GM21515 (cell line): ENCODE measurements at regions not wholly inside any gene's neighbourhood (a gene's known extent, or its start where the extent isn't known, plus 50 kb on each side); places are given as distances from the start of the nearest gene placed in this dataset.

Experiments
- ATAC-seq: cut with Tn5 transposase; IDR thresholded peaks from one replicate; pipeline ENCODE4 v1.9.1; 2021; ENCODE audit not compliant: unreplicated experiment

DNA sequence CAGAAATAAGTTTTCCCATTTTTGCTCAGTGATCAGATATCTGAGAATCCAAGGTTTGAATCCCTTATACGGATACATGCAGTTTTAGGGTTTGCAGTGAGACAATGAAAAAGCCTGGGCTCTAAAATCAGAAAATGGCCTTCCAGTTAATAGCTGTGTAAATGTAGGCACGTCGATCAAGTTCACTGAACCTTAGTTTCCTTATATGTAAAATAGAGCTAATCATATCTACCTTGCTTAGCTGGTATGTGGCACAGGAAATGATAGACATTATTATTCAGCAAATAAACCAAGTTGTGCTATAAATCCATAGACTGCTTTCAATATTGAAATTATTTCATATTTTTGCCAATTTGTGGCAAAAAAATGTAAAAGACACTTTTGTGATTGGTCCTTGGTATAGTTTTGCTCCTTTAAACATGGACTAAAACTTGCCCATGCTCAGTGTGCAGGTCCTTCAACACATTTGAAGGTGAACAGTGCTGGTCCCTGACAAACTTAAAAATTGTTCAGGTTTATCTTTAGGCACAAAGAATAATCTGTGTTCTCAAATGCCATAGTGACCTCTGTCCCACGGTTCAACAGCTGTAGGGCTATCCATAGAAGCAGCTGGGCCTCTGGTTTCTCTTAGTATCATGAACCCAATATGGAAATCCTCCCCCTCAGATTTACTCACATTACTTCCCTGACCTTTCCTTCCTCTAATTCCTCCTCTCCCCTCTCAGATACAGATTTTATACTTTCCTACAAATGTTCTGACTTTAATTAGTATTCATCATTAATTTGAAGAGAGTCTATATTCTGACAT, 51.0 kb downstream of the CCDC54 start:
- ATAC-seq: no peak

DNA sequence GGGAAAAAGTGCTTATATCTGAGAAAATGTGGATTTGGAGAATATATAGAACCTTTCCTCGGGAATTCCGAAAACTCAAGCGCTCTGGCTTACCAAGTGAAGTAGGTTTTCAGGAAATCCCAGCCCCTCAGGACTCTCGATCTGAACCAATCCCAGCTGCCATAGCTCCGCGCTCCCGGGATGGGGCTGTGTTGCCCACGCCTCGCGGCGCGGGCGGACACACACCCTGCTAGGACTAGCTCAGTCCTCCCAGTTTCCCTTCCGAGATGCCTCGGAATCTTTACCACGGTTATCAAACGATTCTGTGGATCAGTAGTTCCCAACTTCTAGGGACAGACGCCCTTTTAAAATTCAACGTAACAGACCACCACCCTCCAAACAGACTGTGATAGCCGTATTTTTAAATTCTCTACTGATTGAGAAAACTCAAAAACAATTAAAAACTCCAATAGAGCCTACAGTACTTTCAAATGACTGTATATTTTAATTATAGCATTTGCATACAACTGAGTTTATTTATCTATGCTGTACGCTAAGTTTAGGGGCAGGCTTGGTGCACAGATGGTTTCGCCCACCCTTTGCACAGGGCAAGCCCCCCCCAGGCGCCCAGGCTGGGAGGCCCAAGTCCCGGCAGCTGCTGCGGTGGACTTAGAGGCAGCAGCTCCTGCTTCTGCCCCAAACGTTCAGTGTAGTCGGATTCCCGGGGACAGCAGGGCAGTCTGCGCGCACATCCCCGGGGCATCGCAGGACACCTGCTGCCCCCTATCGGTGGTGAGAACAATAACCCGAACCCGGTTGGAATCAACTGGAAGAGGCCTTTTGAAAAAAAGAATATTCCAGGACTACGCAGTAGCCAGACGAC, 52.3 kb downstream of the CCDC54 start:
- ATAC-seq: peak; percentile 43

DNA sequence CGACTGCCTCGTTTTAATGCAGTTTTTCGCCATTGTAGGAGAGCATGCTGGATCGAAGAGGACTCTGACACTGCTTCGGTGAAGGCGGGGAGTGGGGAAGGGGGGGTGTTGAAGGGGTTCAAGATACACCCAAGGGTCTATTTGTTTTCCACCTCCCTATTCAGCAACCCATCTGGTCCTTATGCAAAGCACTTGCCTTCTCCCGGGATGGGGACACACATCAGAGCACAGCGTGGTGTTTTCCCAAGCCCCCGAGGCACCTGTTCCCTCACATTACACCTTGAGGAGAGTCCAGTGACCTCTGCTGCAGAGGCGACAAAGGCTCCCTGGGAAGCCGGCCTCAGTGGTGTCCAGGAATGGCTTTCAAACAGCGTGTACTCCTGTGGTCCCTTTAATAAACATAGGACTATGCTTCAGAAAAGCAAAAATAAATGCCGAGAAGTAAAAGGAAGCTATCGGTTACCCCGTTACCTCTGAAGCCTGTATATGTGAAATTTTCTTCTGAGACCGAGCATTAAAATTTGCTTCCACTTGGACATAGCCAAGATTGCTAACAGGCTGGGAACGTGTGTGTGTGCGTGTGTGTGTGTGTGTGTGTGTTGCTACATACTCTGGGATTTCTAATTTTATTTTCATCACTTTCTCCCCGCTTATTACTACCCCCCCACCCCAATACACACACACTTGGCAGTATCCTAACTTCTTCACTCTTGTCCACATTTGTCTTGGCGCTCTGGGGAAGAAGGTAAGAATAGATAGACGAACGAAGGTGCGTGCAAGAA, 53.2 kb downstream of the CCDC54 start:
- ATAC-seq: no peak

DNA sequence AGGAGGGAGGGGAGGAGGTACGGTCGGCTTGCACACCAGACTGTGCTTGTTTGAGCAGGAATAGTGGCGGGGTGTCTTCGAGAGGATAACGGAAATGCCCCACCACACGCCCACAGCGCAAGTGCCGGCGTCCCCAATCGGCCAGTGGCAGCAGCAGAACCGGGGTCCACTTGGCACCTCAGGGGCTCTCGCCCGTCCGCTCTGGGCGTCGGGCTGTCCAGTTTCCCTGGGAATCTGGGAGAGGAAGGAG, 53.7 kb downstream of the CCDC54 start:
- peak; percentile 30 for ATAC-seq

DNA sequence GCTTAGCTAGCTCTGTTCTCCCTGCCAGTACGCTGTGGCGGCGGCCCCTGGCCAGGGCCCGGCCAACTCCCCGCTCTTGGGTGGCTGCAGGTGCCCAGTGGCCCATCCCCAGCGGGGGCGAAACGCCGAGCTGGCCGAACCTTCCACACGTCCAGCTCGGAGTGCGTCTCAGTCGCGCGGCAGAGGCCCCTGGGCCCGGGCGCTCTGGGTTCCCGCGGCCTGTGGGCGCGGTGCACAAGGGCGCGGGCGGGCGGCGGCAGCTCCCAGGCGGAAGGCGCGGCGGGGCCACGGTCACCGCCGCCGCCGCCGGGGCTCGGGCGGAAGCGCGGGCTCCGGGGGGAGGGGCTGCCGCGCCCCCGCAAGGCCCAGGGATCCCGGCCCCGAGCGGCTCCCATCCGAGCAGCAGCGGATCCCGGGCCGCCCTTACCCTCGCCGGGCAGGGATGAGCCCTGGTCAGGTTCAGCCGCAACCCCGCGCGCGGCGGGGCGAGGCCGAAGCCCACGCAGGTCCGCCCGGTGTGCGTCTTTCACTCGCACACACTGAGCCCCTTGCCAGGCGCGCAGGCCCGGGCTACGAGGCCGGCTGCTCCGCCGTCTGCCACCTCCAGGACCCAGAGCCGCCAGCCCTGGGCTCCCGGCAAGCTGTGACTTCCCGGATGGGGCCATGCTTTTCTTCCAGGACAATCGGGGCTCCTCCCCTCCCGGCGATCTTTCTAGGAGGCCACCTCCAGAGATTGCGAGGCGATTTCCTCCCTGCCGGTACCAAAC, 54.2 kb downstream of the CCDC54 start:
- ATAC-seq: peak; percentile 55

DNA sequence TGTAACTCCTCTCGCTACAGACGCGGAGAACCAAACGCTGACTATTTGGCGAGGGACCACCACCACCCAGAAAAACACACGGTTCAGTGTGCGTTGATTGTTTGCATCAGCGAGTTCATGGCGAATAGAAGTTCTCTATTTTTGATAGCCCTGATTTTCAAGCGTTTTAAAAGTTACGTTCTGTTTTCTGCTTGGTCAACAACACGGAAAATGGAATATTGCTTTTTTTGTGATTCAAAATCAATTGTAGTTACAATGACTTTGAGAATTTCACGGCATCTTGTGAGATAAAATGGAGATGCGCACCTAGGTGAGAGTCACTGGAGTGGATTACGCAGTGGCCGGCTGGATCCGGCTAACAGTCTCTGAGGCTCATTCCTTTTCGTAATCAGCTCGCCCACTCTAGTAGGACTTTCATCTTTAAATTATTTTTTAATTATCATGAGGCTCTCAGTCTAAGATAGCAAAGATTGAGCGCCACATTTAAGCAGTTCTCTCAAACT, 54.8 kb downstream of the CCDC54 start:
- ATAC-seq: no peak

DNA sequence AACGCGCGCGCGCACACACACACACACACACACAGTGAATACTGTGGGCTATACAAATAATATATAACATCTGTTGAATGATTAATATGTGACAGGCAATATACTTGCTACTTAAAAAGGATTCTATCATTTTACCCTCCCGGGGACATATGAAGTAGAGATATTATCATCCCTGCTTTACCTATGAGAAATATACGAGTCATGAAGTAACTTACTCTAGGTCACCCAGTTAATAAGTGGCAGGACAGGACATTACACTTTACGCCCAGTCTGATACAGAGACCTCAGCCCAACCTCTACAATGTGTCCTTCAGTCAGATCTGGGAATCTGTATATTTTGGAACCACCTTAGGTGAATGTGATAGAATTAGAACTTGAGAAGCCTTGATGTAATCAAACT, 55.4 kb downstream of the CCDC54 start:
- ATAC-seq: no peak

DNA sequence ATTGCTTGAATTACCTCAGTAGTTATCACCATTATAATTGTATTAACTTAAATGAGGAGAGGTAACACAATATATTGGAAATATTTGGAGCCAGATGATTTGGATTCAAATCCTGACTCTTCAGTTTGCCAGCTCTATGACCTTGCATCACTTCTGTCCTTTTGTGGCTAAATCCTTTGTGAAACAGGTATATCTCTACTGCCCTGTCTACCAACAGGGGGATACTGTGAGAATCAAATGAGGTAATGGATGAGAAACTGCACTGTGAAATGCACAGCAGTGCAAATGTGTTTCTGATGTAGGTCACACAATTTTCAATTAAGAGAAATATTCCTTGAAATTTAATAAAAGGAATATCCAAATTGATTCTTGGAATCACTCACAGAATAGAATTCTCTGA, 58.8 kb downstream of the CCDC54 start:
- ATAC-seq: no peak

DNA sequence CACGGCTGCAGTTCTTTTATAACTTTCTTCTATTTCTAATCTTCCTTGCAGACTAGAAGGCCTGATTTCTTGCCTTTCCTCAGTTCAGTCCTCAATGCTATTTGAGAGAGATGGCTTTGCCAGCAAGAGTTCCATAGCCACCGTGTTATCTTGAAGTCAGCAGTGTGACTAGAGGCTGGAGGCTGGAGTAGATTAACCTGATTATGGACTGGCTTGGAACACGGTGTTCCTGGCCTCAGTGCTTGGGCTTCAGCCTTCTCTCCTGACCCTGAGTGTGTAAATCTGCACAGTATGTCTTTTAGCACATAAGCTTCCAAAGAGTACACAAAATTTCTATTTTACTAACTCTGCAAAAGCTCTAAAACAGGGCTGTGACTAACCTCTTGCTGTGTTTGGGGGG, 61.4 kb downstream of the CCDC54 start:
- ATAC-seq: no peak

DNA sequence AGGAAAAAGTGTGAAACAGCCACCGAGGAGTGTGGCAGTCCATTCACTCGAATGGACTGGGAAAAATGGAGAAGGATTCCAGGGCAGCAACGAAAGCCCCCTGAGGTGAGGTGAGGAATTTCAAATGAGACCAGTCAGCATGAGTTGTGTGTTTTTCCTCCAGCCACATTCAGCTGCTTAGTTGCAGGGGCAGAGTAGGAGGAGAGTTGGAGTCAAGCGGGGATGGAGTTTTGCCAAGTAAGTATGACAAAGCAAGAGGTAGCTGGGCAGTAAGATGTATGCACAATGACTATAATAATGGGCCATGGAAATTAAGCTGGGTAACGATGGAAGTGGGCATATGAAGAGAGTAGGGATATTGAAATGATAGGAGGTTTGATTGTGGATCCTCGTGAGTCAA, 64.4 kb downstream of the CCDC54 start:
- no peak for ATAC-seq

DNA sequence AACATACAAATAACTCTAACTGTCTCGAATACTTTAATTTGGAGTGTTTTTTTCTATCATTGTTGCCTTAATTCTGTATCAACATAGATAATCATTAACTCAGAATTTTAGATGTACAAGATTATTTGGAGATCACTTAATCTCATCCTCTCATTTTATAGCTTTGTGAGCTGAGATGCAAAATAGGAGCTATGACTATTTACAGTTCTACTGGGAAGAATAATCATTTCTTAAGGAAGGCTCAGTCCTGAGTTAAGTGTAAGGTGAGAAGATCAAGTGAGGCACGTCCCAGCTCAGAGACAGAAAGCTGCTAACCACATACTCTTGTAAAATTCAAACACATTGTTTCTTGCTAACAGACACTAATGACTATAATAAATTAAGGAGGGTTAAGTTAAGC, 66.2 kb downstream of the CCDC54 start:
- no peak for ATAC-seq

DNA sequence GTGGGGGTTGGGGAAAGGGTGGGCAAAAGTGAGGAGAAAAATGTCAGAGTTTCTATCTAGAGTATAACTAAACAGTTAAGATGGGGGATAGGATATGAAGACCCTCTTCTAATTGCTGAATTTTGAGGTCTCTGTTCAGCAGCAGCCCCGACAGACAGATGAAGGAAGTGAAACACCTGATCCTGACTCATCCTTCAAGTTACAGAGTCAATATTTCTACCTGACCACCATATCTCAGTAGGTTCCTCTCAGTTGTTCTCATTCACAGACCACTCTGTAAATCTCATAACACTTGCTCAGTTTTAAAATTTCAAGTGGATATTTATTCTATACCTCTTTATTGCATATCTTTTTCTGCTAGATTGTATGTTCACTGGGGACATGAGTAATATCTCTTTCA, 69.5 kb downstream of the CCDC54 start:
- ATAC-seq: no peak

DNA sequence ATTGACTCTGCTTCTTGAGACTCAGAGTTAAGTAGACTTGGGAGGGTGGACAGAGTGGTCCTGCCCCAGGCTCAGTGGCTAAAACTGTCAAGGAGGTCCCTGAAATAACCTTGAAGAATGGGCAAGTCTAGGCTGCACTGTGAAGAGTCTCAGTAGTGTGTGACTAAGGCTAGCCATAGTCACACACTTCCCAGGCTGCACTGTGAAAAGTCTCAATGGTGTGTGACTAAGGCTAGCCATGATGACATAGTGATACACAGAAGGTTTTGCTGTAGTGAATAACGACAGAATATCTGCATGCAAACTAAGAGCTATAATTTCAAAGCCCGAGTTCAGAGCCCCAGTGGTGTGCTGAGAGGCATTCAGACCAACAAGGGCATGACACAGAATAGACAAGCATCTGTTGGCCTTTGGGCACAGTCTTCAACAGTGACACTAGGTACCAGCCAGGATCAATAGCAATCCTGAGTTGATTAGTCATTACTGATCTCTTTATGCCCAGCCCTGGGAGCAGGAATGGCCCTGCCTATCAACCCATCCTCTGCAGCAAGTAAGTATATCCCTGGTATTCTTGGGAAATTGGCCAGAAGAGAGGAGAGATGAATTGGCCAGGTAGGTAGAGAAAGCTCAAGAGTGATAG, 72.4 kb upstream of the BBX start:
- ATAC-seq: no peak

DNA sequence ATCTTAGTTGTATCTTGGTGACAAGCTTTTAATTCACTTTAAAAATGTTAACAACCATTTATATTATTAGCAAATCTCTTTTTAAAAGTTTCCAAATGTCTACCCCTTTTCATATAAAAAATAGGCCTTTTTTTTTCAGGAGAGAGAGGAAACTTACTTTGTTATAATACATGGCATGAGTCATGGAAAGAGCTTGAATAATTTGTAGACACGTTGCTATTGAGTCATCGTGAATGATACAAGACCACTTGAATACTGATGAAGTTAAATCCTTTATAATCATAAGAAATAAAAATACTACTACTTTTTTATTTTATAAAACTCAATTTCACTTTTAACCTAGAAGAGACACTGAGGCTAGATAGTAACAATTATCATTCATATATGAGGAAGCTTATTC, 70.3 kb upstream of the BBX start:
- no peak for ATAC-seq

DNA sequence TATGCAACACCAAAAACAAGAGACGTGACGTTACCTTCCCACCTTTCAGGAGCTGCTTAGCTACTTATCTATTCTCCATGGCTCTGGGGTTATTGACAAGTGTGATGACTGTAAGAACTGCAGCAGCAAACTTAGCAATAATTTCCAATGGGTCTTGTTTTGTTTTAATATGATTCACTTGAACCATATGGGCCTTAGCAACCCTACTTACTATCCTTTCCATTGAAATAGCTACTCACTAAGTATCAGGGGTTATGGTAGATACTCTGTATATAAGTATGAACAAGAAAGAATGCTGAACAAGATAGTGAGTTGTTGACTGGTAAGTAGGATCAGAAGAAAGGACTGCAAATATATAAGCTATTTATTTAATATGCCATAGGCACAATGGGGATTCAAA, 69.3 kb upstream of the BBX start:
- no peak for ATAC-seq

DNA sequence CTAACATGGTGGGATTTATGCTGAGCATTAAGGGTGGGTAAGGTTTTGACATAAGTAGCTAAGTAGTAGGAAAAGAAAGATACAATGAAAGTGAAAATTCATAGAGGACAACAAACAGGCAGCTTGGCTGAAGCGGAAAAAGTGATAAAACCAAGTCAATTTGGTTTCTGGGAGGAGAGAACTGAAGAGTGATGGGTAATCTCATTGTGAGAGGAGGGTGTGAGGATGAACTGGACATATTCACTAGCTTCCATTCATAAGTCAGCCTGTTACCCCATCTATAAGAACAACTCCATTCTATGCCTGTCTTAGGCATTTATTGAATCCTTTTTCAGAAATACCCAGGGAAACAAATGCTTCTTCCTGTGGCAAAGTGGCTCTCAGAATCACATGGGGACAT, 67.1 kb upstream of the BBX start:
- ATAC-seq: no peak

DNA sequence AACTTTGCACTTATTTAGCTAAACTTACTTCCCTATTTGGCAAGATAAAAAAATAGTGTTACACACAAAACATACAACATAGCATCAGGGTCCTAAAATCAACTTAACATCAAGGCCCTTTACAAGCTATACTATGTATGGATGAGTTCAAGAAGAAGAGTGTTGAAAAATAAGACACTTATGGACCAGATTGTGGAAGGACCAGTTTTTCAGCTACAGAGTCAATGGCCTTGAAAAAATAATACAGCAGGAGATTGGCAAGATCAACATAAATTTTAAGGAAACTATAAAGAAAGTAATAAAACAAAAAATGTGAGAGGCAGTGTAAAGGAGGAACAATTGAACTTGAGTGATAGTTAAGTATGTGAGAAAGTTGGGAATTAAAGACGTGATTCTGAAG, 66.3 kb upstream of the BBX start:
- ATAC-seq: no peak

DNA sequence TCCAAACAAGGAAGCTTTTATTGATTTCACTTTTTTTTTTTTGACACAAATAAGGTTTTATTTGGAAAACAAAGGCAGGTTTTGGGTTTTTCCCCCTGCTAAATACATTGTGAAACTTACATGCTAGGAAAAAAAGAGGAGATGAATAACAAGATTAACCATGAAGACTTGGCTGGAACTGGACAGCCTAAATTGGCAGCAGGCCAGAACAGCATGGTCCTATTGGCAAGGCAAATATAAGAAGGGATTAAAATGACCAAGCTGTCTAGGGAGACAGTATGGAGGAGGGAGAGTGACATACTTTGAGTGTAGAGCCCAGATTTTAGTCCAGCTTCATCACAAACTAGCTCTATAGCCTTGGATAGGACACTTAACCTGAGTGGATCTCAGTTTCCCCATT, 63.9 kb upstream of the BBX start:
- no peak for ATAC-seq

DNA sequence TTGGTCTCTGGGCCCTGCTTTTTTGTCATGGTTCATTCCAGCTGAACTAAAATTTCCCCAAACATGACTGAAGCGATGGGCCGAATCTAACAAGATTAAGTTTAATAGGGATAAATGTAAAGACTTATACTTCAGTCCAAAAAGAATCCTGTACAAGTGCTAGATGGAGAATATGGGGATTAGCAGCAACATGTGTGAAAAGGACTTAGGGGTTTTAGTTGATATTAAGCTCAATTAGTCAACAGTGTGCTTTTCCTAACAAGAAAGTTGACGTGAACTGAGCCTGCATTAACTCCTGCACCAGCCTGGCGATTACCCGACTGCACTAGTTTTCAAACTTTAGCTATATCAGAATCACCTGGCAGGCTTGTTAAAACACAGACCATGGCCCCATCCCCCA, 61.0 kb upstream of the BBX start:
- no peak for ATAC-seq

DNA sequence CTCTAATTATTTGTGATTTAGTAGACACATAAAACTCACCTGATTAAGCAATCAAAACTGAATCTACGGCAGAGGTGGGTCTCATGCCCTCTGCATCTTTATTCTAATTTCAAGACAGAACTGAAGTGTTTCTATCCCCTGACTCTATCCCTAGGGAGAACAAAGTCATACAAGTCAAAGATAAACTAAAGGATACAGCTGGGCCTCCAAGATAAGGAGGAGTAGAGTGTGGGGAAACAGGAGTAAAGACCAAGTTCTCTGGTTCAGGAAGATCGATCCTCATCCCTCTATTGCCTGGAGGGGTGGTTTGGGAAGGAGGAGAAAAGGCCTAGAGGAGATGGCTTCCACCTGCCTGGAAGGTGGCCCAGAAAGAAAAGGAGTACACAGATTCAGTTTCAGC, 58.7 kb upstream of the BBX start:
- no peak for ATAC-seq
